IMR-90 (cell line): ENCODE measurements at regions not wholly inside any gene's neighbourhood (a gene's known extent, or its start where the extent isn't known, plus 50 kb on each side); places are given as distances from the start of the nearest gene placed in this dataset. TPM values are rescaled to one million over a fixed set of nuclear protein-coding genes. Genes with fewer than 3 reads are reported as not detected.
A peak's percentile ranks its signal among the peaks of the same experiment; 100 is the strongest.

Experiments used
- ATAC-seq: fragments of 200-7000 bp; cut with Tn5 transposase; 2 replicates; pipeline ENCODE4 v1.9.1; 2020; ENCODE audit warnings: low read depth, mild to moderate bottlenecking, moderate library complexity
- BruUV-seq: library from RNA; stranded (reverse); fragments of 400-500 nt; replicated peaks from 2 replicates; lab custom pipeline; 2021; lab: Mats Ljungman, UMichigan
- CTCF ChIA-PET: fragments of 300-600 bp; formaldehyde crosslinking; extraction: SDS; loops from one replicate; lab custom pipeline; 2021; ENCODE audit warnings: antibody characterized with exemption; lab: Yijun Ruan, JAX
- POLR2A ChIA-PET: fragments of 300-600 bp; sonication (Branson Sonifier 250); formaldehyde crosslinking; loops from one replicate; lab custom pipeline; 2022; ENCODE audit warnings: antibody characterized with exemption; ENCODE audit not compliant: unreplicated experiment; lab: Charles Lee
- DNase-seq: peaks from one replicate; pipeline ENCODE4 v3.0.0; 2013
- H2AFZ ChIP-seq: replicated peaks from 2 replicates; pipeline ENCODE3; 2013; ENCODE audit warnings: low read length, mild to moderate bottlenecking; ENCODE audit not compliant: poor library complexity
- H2AK5ac ChIP-seq: 2 replicates; pipeline ENCODE4 v1.6.1; 2013; ENCODE audit warnings: low read depth, low read length, inconsistent platforms
- H2AK9ac ChIP-seq: replicated peaks from 2 replicates; pipeline ENCODE3; 2013; ENCODE audit warnings: mild to moderate bottlenecking, low read depth, low read length, moderate library complexity; ENCODE audit not compliant: poor library complexity
- H2BK120ac ChIP-seq: 2 replicates; pipeline ENCODE4 v1.6.1; 2013; ENCODE audit warnings: low read depth, low read length, inconsistent platforms
- H2BK15ac ChIP-seq: 3 replicates; pipeline ENCODE4 v1.6.1; 2013; ENCODE audit warnings: low read depth, low read length, inconsistent platforms
- H2BK20ac ChIP-seq: 2 replicates; pipeline ENCODE4 v1.6.1; 2013; ENCODE audit warnings: low read depth, mild to moderate bottlenecking, inconsistent platforms, low read length, moderate library complexity
- H2BK5ac ChIP-seq: 2 replicates; pipeline ENCODE4 v1.6.1; 2013; ENCODE audit warnings: mild to moderate bottlenecking, low read depth, low read length, inconsistent platforms; ENCODE audit not compliant: poor library complexity, severe bottlenecking
- H3K14ac ChIP-seq: replicated peaks from 2 replicates; pipeline ENCODE4 v1.6.1; 2013; ENCODE audit warnings: low read depth, low read length, inconsistent platforms
- H3K18ac ChIP-seq: 2 replicates; pipeline ENCODE4 v1.6.1; 2013; ENCODE audit warnings: low read depth, low read length, control low read depth
- H3K23ac ChIP-seq: 2 replicates; pipeline ENCODE4 v1.6.1; 2013; ENCODE audit warnings: low read depth, low read length, inconsistent platforms
- H3K27ac ChIP-seq: 2 replicates; pipeline ENCODE4 v1.5.1; 2013; ENCODE audit warnings: mild to moderate bottlenecking, control low read depth, low read length; ENCODE audit not compliant: insufficient read depth
- H3K27me3 ChIP-seq: 2 replicates; pipeline ENCODE4 v1.6.1; 2013; ENCODE audit warnings: low read length; ENCODE audit not compliant: control insufficient read depth, insufficient read depth
- H3K36me3 ChIP-seq: 2 replicates; pipeline ENCODE4 v1.6.1; 2013; ENCODE audit warnings: low read length, mixed read lengths; ENCODE audit not compliant: control insufficient read depth, insufficient read depth
- H3K4ac ChIP-seq: 2 replicates; pipeline ENCODE4 v1.6.1; 2013; ENCODE audit warnings: low read depth, low read length, inconsistent platforms
- H3K4me1 ChIP-seq: 2 replicates; pipeline ENCODE4 v1.6.1; 2013; ENCODE audit warnings: low read length, mixed read lengths; ENCODE audit not compliant: control insufficient read depth, insufficient read depth
- H3K4me2 ChIP-seq: 2 replicates; pipeline ENCODE4 v1.6.1; 2013; ENCODE audit warnings: low read depth, mild to moderate bottlenecking, control low read depth, low read length, moderate library complexity
- H3K4me3 ChIP-seq: 2 replicates; pipeline ENCODE4 v1.5.1; 2013; ENCODE audit warnings: low read depth, mild to moderate bottlenecking, control low read depth, low read length, moderate library complexity; ENCODE audit not compliant: insufficient read depth
- H3K56ac ChIP-seq: 2 replicates; pipeline ENCODE4 v1.6.1; 2013; ENCODE audit warnings: low read length, inconsistent platforms; ENCODE audit not compliant: insufficient read depth; ENCODE audit errors: extremely low read depth
- H3K79me1 ChIP-seq, 2 experiments: 2 replicates each; pipeline ENCODE4 v1.6.1; 2013; ENCODE audit warnings: low read length in 2 of 2, inconsistent platforms in 1 of 2, low read depth in 1 of 2
- H3K9ac ChIP-seq: 2 replicates; pipeline ENCODE4 v1.6.1; 2013; ENCODE audit warnings: low read depth, low read length, control low read depth
- H3K9me1 ChIP-seq: 2 replicates; pipeline ENCODE4 v1.6.1; 2013; ENCODE audit warnings: low read length, inconsistent platforms; ENCODE audit not compliant: insufficient read depth
- H3K9me3 ChIP-seq: 2 replicates; pipeline ENCODE4 v1.6.1; 2013; ENCODE audit warnings: low read length; ENCODE audit not compliant: control insufficient read depth, insufficient read depth
- H4K20me1 ChIP-seq: 2 replicates; pipeline ENCODE4 v1.6.1; 2013; ENCODE audit warnings: low read length, inconsistent platforms; ENCODE audit not compliant: insufficient read depth
- H4K5ac ChIP-seq: 2 replicates; pipeline ENCODE4 v1.6.1; 2013; ENCODE audit warnings: mild to moderate bottlenecking, low read depth, low read length, control low read depth
- H4K8ac ChIP-seq, 2 experiments: 2 replicates each; pipeline ENCODE4 v1.6.1; 2013; ENCODE audit warnings: low read depth in 2 of 2, low read length in 2 of 2, control low read depth in 1 of 2, inconsistent platforms in 1 of 2
- H4K91ac ChIP-seq: 2 replicates; pipeline ENCODE4 v1.6.1; 2013; ENCODE audit warnings: low read depth, low read length, inconsistent platforms; ENCODE audit not compliant: insufficient read depth
- BHLHE40 ChIP-seq: fragments of 150-350 bp; IDR thresholded peaks from 2 replicates; pipeline ENCODE4 v1.6.1; 2016; ENCODE audit warnings: mild to moderate bottlenecking, low read depth, low read length
- CEBPB ChIP-seq: IDR thresholded peaks from 2 replicates; pipeline ENCODE4 v1.6.1; 2012; ENCODE audit warnings: low read depth, low read length, improper control_type of control experiment
- WGBS, 2 experiments: methylation state at CpG; one replicate each; pipeline versions ENCODE4 v1.1.5 to v1.1.7; 2013; ENCODE audit warnings: missing lambda C conversion rate in 2 of 2; ENCODE audit not compliant: insufficient read length in 1 of 2; ENCODE audit errors: extremely low coverage in 2 of 2; 5-methylcytosine and 5-hydroxymethylcytosine counted together
- dilution Hi-C: fragments of 300-500 bp; cut with HindIII; formaldehyde crosslinking; loops from one replicate; pipeline ENCODE4 v1.14.3; 2018; ENCODE audit warnings: low sequenced_read_pairs; ENCODE audit not compliant: unreplicated experiment
- in situ Hi-C: fragments of 300-500 bp; cut with MboI; formaldehyde crosslinking; loops from 3 replicates; pipeline ENCODE4 v1.14.3; 2019; ENCODE audit warnings: low sequenced_read_pairs, inconsistent platforms, mixed read lengths
- intact Hi-C: fragments of 100-400 bp; cut with micrococcal nuclease; formaldehyde crosslinking; loops from 2 replicates; pipeline ENCODE4 v1.10.0; 2022
- microRNA-seq, 2 experiments: library from miRNA; stranded (forward) in 1 of 2; unstranded in 1 of 2; fragments of 10-50 nt in 1 of 2; fragments of <30 nt in 1 of 2; gene quantifications in 1 of 2; microRNA quantifications in 1 of 2; one replicate each; pipeline versions ENCODE3 to v1.1.0; 2013 to 2020; ENCODE audit not compliant: insufficient read depth in 1 of 2, insufficient read length in 1 of 2, unreplicated experiment in 1 of 2
- small RNA-seq, 5 experiments: library from RNA; depleted of rRNA; stranded (forward); fragments of <200 nt; gene quantifications; one replicate each; pipeline ENCODE3, GENCODE V24; 2012

GRCh38 chr19:57068921-57069697, 50.7 kb upstream of the USP29 start:
- Histone ChIP-seq H2AFZ (no peak overlapping the region), H2BK5ac (no peak overlapping the region), H2BK20ac (no peak overlapping the region), H4K20me1 (no peaks in the 10 kb centered on the region), H3K79me1 (no peaks in the 10 kb centered on the region), H3K4me3 (no peak overlapping the region), H3K23ac (no peak overlapping the region), H3K4ac (no peak overlapping the region), H3K9ac (no peak overlapping the region), H3K9me3 (peaks cover 35% of the 10 kb centered on the region), H2AK5ac (no peak overlapping the region), H4K8ac (no peak overlapping the region), H3K14ac (no peak overlapping the region), H3K56ac (no peak overlapping the region), H3K27me3 (no peaks in the 10 kb centered on the region), H3K4me2 (no peak overlapping the region), H4K5ac (no peak overlapping the region), H3K18ac (no peak overlapping the region), H3K9me1 (no peaks in the 10 kb centered on the region), H3K27ac (no peak overlapping the region), H2AK9ac (no peak overlapping the region), H3K4me1 (no peaks in the 10 kb centered on the region), H3K36me3 (no peaks in the 10 kb centered on the region), H4K91ac (no peak overlapping the region), H2BK15ac (no peak overlapping the region), H2BK120ac (no peak overlapping the region)
- CTCF ChIA-PET, result no interaction called here
- 38% methylated on average over 5 of the region's 24 CpGs; no CpG with 5 or more reads in 1 of the 2 experiments for WGBS, 2 experiments
- ATAC-seq (no peak), DNase-seq (no peak)
- TF ChIP-seq BHLHE40 (no peak), CEBPB (peak; percentile 51; the same call in 1 of the 2 replicates)
- POLR2A ChIA-PET, result no interaction called here
- BruUV-seq, result no TSS peak
- dilution Hi-C loops, result no loop called here
- intact Hi-C loops, result no loop called here
- in situ Hi-C loops, result no loop called here

Small RNA genes lying in the stretch of these regions (microRNA-seq; reads per million reads assigned to microRNA genes)
- not detected for gene AC044792.1 (ENCODE audit: insufficient read depth, insufficient read length)

Small RNA genes lying in the stretch of these regions (small RNA-seq; reads per million reads assigned to genes)
- 0 reads per million in 5 experiments for gene AC044792.1
